RPMI7951 (cell line): ENCODE measurements at regions not wholly inside any gene's neighbourhood (a gene's known extent, or its start where the extent isn't known, plus 50 kb on each side); places are given as distances from the start of the nearest gene placed in this dataset.
A peak's percentile ranks its signal among the peaks of the same experiment; 100 is the strongest.

Experiments used
- DNase-seq: peaks from one replicate; pipeline ENCODE4 v3.0.0-alpha.2; 2012; ENCODE audit warnings: low read depth

DNA sequence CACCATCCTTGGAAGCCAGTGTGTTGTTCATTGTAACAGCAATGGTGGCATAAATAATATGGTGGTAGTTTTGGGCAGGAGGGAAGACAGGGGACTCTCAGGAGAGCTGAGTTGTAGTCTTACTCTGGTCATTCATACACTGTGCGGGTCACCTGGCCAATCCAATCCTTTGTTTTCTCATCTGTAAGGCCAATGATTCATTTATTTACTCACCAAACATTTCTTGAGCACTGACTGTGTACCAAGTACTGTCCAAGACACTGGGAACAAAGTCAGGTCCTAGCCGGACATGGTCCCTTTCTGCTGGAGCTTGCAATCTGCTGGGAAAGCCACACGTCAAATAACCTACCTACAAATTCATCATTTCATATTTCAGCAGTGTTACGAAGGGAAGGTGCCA is 302.7 kb downstream of the CYP26B1 start:
- no peak for DNase-seq

DNA sequence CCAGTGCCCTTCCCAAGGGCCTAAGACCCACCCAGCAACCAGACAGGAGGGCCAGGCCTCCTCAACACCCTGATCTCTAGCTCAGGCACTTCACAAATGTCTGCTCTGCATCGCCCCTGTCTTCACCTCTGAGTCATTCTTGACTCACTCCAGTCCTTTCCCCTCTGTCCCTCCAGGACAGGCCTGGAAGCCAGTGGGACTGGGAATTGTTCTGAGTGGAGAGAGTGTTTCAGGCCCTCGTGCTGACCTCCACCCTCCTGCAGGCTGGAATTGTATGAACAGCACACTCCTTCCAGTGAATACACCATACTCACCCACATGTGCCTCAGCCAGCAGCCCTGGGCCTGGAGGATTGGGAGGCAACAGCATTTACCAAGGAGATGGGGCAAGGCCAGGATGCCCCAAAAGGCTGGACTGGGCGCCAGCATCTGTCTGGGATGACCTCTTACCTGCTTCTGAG is 304.2 kb downstream of the CYP26B1 start:
- DNase-seq, result peak; percentile 95

DNA sequence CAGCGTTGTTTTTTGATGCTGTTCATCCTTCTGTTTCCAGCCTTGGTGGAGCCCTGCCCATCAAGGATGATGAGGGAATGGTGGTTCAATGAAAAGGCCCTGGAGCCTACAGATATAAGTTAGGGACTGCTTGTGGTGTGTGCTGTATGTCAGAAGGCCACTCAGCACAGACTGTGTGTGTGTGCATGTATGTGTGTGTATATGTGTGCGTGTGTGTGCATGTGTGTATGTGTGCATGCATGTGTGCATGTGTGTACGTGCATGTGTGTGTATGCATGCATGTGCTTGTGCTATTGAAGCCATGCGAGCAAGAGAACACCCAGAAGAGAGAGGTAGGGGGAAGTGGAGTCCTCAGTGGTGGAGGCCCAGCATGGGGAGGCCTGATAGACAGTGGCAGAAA is 304.9 kb downstream of the CYP26B1 start:
- DNase-seq, result no peak

DNA sequence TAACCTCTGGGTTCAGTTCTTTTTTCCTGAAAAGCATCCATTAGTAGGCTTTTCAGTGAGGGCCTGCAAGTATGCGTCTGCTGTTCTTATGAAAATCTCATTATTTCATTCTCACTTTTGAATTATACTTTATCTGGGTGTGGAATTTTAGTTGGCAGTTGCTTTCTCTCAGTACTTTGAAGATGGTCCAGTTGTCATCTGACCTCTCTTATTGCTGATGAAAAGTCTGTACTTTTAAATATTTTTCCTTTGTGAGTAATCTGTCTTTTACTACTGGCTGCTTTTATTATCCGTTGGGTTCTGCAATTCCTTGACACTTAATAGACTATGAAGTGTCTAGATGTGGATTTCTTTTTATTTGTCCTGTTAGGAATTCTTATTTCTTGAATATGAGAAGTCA is 307.8 kb downstream of the CYP26B1 start:
- no peak for DNase-seq

DNA sequence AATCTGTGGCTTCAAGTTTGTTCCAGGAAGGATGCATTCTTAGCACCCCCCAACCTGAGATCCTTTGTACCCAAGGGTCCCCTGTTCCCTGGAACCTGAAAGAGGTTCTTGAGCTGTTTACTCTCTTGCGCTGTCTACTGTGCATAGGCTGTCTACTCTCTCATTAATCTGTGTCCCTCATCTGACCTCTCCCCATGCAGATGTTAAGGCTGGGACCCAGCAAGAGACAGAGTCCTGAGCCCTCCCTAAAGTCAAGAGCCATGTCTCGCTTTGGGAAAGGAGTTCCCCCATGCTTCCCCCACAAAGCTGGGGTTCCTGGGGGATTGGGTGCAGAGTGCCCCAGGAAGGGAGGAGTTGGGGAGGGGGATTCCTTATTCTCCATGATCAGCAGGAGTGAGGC is 312.9 kb downstream of the CYP26B1 start:
- DNase-seq, result no peak

GRCh38 chr2:71833855-71834560 is 313.7 kb downstream of the CYP26B1 start:
- peak; percentile 98 for DNase-seq

- DNase-seq, result no peak
Measured at GRCh38 chr2:71833272-71833671, 314.4 kb downstream of the CYP26B1 start.

DNA sequence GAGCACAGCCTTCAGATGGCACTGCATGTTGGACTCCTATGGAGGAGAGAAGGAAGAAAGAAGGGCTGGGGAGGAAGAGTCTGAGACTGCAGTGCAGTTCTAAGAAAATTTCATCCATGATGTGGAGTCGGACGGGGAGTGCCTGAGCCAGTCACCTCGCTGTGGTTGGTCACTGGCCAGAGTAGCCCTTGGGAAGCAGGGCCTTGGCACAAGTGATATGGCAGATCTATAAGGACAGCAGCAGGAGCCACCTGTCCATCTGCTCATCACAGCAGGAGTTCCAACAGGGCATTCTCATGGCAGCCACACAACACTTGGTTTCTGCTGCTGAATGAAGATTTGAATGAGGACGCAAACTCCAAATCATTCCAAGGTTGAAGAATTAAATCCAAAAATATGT is 314.8 kb downstream of the CYP26B1 start:
- DNase-seq, result no peak

DNA sequence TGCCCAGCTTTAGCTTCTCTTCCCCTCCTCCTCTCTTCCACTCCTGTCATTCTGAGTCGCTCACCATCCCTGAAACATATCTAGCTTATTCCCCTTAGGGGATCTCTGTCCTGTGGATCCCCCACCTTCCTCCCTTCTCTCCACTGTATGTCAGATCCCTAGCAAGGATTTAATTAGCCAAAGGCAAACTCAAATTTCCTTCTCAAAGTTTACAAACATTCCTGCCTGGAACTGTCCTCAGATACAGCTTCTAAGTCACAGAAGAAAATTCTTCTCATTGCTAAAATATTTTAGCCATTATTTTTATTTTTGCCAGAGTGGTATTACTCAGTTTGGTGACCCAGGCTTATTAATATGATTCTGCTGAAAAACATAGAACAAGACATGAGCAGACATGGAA is 315.3 kb downstream of the CYP26B1 start:
- DNase-seq, result peak; percentile 57

- peak; percentile 97 for DNase-seq
Measured at GRCh38 chr2:71831193-71831577, 316.5 kb downstream of the CYP26B1 start.

DNA sequence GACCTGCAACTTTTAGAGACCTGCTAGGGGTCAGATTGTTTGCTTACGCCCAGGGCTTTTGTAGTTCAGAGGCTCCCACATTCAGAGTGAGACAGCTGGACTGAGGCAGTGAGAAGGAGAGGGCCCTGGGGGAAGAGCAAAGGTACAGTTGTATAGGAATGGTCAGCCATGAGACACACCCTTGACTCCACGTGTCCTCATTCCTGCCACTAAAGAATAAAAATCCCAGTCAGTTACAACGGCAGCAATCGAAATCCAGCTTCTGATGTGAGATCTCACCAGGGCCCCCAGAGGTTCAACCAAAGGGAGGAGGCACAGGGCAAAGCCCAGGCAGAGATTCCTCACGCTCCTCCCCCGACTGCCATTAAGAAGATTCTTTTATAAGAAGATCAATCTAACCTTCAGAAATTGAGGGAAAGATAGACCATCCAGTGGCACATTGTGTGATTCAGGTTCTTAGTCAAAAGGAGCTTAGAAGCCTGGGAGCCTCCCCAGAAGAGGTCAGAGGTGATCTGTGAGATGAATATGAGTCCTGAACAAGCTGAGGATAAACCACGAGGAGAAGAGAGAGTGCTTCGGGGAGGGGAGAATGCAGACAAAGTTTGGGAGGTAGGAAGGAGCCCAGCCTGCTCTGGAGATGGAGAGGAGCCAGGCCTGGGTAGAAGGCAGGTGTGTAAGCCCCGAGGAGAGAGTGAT is 317.0 kb downstream of the CYP26B1 start:
- DNase-seq, result no peak

- DNase-seq, result peak; percentile 50
Measured at GRCh38 chr2:71829008-71829407, 318.7 kb downstream of the CYP26B1 start.

DNA sequence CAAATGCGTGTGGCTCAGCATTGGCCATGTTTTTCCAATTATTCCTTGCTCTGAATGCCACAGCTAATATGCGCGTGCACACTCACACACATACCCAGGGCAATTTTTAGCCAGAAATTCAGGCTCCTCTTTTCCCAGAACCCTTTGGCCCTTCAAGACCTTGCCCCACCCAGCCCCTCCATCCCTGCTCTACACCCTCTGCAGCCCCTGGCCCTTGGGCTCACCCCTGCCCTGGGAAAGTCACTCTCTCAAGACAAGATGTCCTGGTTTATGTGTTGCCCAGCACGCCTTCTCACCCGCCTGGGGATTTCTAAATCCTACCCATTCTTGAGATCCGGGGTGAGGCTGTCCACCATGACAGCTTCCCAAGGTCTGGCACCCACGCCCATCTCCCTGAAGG is 319.7 kb downstream of the CYP26B1 start:
- no peak for DNase-seq

- peak; percentile 24 for DNase-seq
Measured at GRCh38 chr2:71827524-71827901, 320.1 kb downstream of the CYP26B1 start.

- no peak for DNase-seq
Measured at GRCh38 chr2:71826826-71827523, 320.7 kb downstream of the CYP26B1 start.

- no peak for DNase-seq
Measured at GRCh38 chr2:71826299-71826698, 321.4 kb downstream of the CYP26B1 start.

DNA sequence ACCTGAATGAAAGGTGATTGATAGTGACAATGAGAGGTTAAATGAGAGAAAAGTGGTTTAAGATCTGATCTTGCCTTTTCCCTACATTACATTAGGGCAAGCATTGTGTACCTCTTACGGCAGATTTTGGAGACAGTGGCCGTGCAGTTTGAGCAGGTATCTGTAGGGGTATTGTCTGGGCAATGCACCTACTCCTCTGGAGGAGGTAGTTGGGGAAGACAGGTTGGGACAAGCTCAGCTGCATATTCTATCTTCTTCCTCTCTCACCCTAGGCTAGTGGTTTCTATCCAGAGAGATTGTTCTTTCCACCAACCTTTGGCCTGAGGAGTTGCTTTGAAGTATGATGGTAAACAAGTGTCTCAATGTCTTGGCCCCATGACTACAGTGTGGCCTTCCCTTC is 323.2 kb downstream of the CYP26B1 start:
- no peak for DNase-seq

GRCh38 chr2:71823526-71823925 is 324.1 kb downstream of the CYP26B1 start:
- no peak for DNase-seq

- DNase-seq, result peak; percentile 81
Measured at GRCh38 chr2:71822463-71822862, 325.2 kb downstream of the CYP26B1 start.

GRCh38 chr2:71821856-71822255 is 325.8 kb downstream of the CYP26B1 start:
- DNase-seq, result peak; percentile 36

DNA sequence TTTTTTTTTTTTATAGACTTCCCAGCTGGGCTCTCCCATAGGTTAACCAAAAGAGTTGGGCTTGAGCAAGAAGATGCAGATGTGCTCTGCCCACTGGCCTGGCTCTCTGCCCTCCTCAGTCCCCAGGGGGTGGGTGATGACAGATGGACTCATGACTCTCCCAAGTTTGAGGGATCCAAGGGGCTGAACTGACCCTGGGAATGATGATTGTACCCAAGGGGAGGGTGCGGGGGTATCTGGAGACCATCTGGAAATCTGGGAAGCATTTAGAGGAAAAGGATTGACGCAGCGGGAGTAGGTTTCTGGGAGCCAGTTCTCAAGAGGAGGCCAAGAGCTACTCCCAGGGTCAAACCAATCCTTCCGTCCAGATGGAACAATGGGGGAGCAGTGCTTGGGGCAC is 330.8 kb downstream of the CYP26B1 start:
- peak; percentile 94 for DNase-seq

GRCh38 chr2:71815701-71816474 is 331.8 kb downstream of the CYP26B1 start:
- no peak for DNase-seq
